Natural killer cell (primary cell): ENCODE measurements at regions not wholly inside any gene's neighbourhood (a gene's known extent, or its start where the extent isn't known, plus 50 kb on each side); places are given as distances from the start of the nearest gene placed in this dataset.

Source experiments
- ATAC-seq, 3 donors: fragments of 150-1000 bp in 2 of 3; fragments of 200-7000 bp in 1 of 3; cut with Tn5 transposase; 1 replicate in 1 of 3; 2 replicates in 2 of 3; pipeline ENCODE4 v1.10.0; 2021; ENCODE audit warnings: mild to moderate bottlenecking in 2 of 3, moderate library complexity in 2 of 3
- DNase-seq, 2 donors: peaks; one replicate each; pipeline versions ENCODE4 v3.0.0 to v3.0.0-alpha.2; 2013 to 2021; ENCODE audit warnings: mixed read lengths in 1 of 2
- H3K27ac ChIP-seq: one replicate; pipeline ENCODE4 v1.5.1; 2013; ENCODE audit warnings: mild to moderate bottlenecking, low read length
- H3K27me3 ChIP-seq: one replicate; pipeline ENCODE4 v1.6.1; 2013; ENCODE audit warnings: low read length; ENCODE audit not compliant: control insufficient read depth, insufficient read depth
- H3K36me3 ChIP-seq: one replicate; pipeline ENCODE4 v1.6.1; 2013; ENCODE audit warnings: low read length; ENCODE audit not compliant: control insufficient read depth, insufficient read depth
- H3K4me1 ChIP-seq: one replicate; pipeline ENCODE4 v1.6.1; 2013; ENCODE audit warnings: low read length; ENCODE audit not compliant: control insufficient read depth, insufficient read depth
- H3K4me3 ChIP-seq: one replicate; pipeline ENCODE4 v1.5.1; 2013; ENCODE audit warnings: low read length
- H3K9me3 ChIP-seq: one replicate; pipeline ENCODE4 v1.6.1; 2013; ENCODE audit warnings: low read length; ENCODE audit not compliant: control insufficient read depth, insufficient read depth
- H3K27ac Mint-ChIP-seq, 2 donors: one replicate each; pipeline ENCODE4 v1.8.0; 2022; ENCODE audit warnings: mild to moderate bottlenecking in 2 of 2, mixed read lengths in 2 of 2, moderate library complexity in 1 of 2
- H3K27me3 Mint-ChIP-seq, 2 donors: one replicate each; pipeline ENCODE4 v1.8.0; 2022; ENCODE audit warnings: low read depth in 2 of 2, mixed read lengths in 2 of 2
- H3K36me3 Mint-ChIP-seq: one replicate; pipeline ENCODE4 v1.8.0; 2022; ENCODE audit warnings: mixed read lengths
- H3K4me1 Mint-ChIP-seq, 2 donors: one replicate each; pipeline ENCODE4 v1.8.0; 2022; ENCODE audit warnings: mixed read lengths in 2 of 2
- H3K4me3 Mint-ChIP-seq: one replicate; pipeline ENCODE4 v1.8.0; 2022; ENCODE audit warnings: mild to moderate bottlenecking, moderate library complexity, mixed read lengths
- H3K9me3 Mint-ChIP-seq, 2 donors: one replicate each; pipeline ENCODE4 v1.8.0; 2022; ENCODE audit warnings: mixed read lengths in 2 of 2
- CTCF ChIP-seq: fragments of 200-600 bp; IDR thresholded peaks from one replicate; pipeline ENCODE4 v1.8.0; 2022; ENCODE audit warnings: antibody characterized with exemption
- WGBS: methylation state at CpG from one replicate; pipeline ENCODE4 v1.1.7; 2013; ENCODE audit warnings: missing lambda C conversion rate; ENCODE audit not compliant: insufficient coverage; 5-methylcytosine and 5-hydroxymethylcytosine counted together
- intact Hi-C: fragments of 100-400 bp; cut with micrococcal nuclease; formaldehyde crosslinking; loops from one replicate; pipeline ENCODE4 v1.14.2; 2022

GRCh38 chr6:6386010-6386409 is 65.5 kb upstream of the F13A1 start:
- H3K36me3 ChIP-seq: no peaks in the 10 kb centered on the region
- Mint-ChIP-seq H3K4me1 (no peaks in the 10 kb centered on the region), H3K4me3 (no peak overlapping the region), H3K9me3 (no peaks in the 10 kb centered on the region), H3K27me3 (peaks cover 8 to 25% of the 10 kb centered on the region in 2 donors), H3K27ac (no peak overlapping the region), H3K36me3 (no peaks in the 10 kb centered on the region)
- H3K27me3 ChIP-seq: no peaks in the 10 kb centered on the region
- ATAC-seq (no peak), DNase-seq (no peak)
- peaks cover 5% of the 10 kb centered on the region for H3K4me1 ChIP-seq
- H3K27ac ChIP-seq: no peak overlapping the region
- no peaks in the 10 kb centered on the region for H3K9me3 ChIP-seq
- H3K4me3 ChIP-seq: no peak overlapping the region
- no peak for TF ChIP-seq CTCF
- intact Hi-C loops: no loop called here
- WGBS: 16% methylated on average over 3 of the region's 4 CpGs

- Mint-ChIP-seq H3K27ac (no peak overlapping the region), H3K9me3 (no peaks in the 10 kb centered on the region)
- no peak for ATAC-seq
Observed at GRCh38 chr6:6390849-6391602, 70.6 kb upstream of the F13A1 start.

GRCh38 chr6:6392214-6393068 is 72.0 kb upstream of the F13A1 start:
- TF ChIP-seq CTCF: no peak
- Histone ChIP-seq H3K36me3 (no peaks in the 10 kb centered on the region), H3K27me3 (no peaks in the 10 kb centered on the region), H3K9me3 (no peaks in the 10 kb centered on the region), H3K4me1 (peaks cover 16% of the 10 kb centered on the region), H3K4me3 (no peak overlapping the region), H3K27ac (peak overlapping the region; percentile 50)
- ATAC-seq (no peak), DNase-seq (no peak)
- Mint-ChIP-seq H3K9me3 (no peaks in the 10 kb centered on the region), H3K27me3 (peaks cover 18 to 38% of the 10 kb centered on the region in 2 donors), H3K36me3 (no peaks in the 10 kb centered on the region), H3K4me3 (no peak overlapping the region), H3K4me1 (no peaks in the 10 kb centered on the region), H3K27ac (no peak overlapping the region)
- intact Hi-C loops: no loop called here
- WGBS: 82% methylated on average over 7 of the region's 7 CpGs

More at GRCh38 chr6:6390849-6391602, 70.6 kb upstream of the F13A1 start:
- no peak for TF ChIP-seq CTCF
- Histone ChIP-seq H3K27me3 (no peaks in the 10 kb centered on the region), H3K4me1 (peaks cover 16% of the 10 kb centered on the region), H3K36me3 (no peaks in the 10 kb centered on the region), H3K9me3 (no peaks in the 10 kb centered on the region), H3K27ac (peak overlapping the region; percentile 71), H3K4me3 (no peak overlapping the region)
- DNase-seq: no peak
- WGBS: 62% methylated on average over 7 of the region's 7 CpGs
- no peaks in the 10 kb centered on the region for H3K4me1 Mint-ChIP-seq
- H3K27me3 Mint-ChIP-seq: peaks cover 10 to 24% of the 10 kb centered on the region in 2 donors
- no peak overlapping the region for H3K4me3 Mint-ChIP-seq
- no peaks in the 10 kb centered on the region for H3K36me3 Mint-ChIP-seq
- intact Hi-C loops: no loop called here
